HuH-7 (cell line): ENCODE measurements at regions not wholly inside any gene's neighbourhood (a gene's known extent, or its start where the extent isn't known, plus 50 kb on each side); places are given as distances from the start of the nearest gene placed in this dataset.

Experiments
- DNase-seq: peaks from one replicate; pipeline ENCODE4 v3.0.0; 2011; ENCODE audit warnings: low spot score

DNA sequence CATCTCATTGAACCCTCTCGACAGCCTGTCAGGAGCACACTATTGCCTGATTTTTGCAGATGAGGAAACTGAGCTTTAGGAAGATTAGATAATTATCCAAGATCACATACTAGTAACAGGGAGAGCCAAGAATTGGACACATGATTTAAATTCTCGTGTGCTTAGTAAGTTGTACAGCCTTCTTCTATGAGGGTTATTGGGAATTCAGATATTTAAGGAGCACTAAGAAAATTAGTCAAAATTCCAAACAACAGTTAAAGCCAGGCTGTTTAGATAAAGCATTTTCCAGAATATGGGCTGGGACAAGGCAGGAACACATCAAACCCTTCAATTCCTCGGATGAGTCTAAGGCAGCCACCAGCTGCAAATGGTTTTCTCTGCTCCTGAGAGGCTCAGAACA is 148.8 kb downstream of the TMEM30B start:
- no peak for DNase-seq

GRCh38 chr14:61130512-61131260 is 149.6 kb downstream of the SLC38A6 start:
- DNase-seq: no peak

- DNase-seq: no peak
Measured at GRCh38 chr14:61129168-61129745, 148.2 kb downstream of the SLC38A6 start.

DNA sequence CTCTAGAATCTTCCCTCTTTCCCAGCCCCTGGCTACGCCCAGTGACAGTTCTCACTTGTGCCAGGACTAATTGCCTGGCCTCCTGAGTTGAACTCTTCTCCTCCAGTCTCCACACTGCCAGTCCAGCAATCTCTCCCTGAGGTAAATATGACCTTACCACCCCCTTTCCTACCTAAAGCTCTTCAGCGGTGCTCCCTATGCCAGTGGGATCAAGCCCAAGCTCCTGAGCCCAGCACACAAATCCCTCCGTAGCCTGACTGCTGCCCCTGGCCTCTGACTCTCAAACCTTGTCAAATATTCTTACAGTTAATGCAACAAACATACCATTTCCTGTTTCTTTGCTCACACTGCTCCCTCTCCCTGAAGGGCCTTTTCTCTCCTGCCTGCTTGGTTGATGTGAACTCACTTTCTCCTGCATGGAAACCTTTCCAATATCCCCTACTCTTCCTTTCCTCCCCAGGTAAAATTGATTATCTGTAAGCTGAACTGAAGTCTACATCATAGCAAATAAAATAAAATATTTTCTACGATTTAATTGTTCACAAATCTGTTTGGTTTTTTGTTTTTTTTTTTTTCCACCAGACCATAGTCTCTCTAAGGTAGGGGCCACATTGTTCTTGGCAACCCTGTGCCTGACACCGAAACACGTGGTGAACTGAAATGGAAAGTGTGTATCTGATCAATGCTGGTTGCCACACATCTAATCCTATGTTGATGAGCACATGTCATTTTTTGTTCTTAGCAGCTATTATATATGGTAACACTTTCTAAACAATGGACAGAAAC is 147.5 kb downstream of the SLC38A6 start:
- no peak for DNase-seq

GRCh38 chr14:61126603-61127498 is 145.8 kb downstream of the SLC38A6 start:
- no peak for DNase-seq

- DNase-seq: no peak
Measured at GRCh38 chr14:61125867-61126572, 145.0 kb downstream of the SLC38A6 start.

- DNase-seq: no peak
Measured at GRCh38 chr14:61125041-61125866, 144.2 kb downstream of the SLC38A6 start.

GRCh38 chr14:61122862-61123261 is 141.8 kb downstream of the SLC38A6 start:
- DNase-seq: no peak

DNA sequence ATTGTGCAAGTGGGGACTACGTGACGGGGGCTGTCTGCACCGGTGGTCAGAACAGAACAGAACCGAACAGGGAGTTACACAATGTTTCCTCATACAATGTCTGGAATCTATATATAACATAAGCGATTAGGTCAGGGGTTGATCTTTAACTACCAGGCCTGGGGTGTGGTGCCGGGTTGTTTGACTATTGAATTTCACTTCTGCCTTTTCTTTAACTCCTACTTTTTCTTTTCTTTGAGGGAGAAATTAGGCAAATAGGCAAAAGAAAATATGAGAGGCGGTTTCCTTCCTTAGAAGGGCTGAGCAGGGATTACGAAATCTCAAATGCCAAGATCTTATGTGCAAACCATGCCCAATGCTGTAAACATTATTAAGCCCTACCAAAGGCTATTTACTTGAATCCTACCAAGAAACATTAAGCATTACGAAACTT is 140.3 kb downstream of the SLC38A6 start:
- DNase-seq: no peak

DNA sequence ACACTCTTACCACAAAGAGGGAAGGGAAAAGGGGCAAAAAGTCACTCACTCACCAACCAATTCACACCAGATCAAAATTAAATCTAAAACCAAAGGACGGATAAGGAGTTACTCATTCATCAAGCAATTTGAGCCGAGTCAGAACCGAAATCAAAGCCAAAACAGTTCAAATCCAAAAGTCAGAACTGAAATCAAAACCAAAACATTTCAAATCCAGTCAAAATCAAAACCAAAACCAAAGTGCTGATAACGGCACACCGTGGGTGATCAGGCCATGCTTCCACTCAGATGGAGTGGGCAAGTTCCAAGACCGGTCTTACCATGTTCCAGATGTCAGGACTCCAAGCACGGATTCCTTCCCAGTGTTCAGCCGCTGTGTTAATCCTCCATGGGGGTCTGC is 139.5 kb downstream of the SLC38A6 start:
- no peak for DNase-seq

DNA sequence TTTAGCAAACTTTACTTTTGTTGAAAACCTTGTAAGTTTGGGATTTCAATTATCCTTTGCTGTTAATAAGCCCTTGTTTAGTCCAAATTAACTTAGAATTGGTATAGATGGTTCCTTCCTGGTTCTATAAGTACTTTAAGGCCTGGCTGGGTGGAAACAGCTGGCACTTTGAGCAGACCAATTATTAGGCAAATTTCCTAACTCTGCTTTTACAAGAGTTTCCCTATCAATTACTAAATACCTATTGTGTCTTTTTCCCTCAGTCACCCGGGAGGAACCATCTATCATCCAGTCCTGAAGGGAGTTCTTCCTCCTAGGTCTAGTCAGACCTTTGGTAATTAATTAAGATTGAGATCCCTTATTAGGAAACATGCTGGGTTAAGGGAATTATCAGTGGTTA is 138.0 kb downstream of the SLC38A6 start:
- no peak for DNase-seq

DNA sequence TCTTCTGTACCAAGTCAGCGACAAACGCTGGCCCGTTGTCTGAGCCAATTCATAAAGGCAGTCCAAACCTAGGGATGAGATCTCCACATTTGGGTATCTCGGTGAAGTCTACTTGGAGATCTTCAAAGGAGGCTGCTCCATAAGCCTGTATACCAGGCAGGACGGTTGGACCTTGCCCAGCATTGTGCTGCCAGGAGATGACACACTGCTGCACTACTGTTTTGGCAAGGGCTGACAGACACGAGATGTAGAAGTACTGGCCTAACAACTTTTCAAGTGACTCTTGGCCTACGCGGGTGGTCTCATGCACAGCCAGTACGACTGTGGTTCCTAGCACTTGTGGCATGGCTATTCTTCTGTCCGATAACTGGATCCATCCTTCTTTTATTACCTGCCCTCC is 135.3 kb downstream of the SLC38A6 start:
- DNase-seq: no peak

DNA sequence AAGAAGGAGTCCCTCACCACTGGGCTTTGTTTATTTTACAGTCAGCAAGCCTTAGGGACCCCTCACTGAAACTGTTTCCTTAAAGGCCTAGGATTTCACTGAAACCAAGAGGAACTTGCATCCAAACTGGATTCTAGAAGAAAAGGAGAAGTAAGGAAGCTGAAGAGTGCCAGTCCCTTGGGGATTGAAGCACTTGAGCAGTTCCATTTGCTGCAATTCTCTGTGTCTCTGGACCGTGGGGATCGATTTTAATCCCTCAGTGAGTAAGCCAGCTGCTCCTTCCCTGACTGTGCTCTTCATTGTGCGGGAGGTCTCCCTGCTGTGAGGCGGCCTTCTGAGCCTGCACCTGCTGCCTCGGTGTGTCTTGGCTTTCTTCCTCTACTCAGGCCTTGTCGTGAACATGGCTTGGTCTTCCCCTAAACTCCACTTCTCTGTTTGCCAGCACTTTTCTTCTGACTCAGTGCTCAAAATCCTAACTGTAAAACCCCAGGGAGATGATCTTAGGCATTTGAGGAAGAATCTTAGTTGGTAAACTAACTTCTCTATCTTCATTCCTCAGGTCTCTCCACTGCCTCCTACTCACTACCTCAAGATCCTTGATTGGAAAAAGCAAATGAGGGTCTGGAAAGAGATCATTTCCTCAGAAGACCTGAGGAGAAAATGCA is 132.6 kb downstream of the SLC38A6 start:
- no peak for DNase-seq

GRCh38 chr14:61112506-61112905 is 131.5 kb downstream of the SLC38A6 start:
- DNase-seq: no peak

DNA sequence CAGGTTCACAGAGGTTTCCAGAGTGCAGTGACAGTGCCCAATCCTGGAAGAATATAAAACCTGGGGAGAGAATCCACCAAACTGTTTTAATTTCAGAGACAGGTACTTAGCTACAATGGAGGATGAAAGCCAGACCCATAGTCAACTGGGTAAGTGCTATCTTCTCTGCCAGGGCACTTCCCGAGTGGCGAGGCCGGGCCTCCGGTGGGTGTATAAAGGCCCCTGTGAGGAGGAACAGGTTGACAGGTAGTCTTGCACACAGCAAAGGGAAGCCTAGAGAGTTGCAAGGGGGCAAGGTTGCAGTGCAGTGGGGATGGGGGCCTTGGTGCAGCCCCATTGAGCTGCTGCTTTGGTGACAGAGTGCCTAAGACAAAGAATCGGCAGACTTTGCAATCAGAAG is 130.7 kb downstream of the SLC38A6 start:
- DNase-seq: no peak

- no peak for DNase-seq
Measured at GRCh38 chr14:61111209-61111665, 130.2 kb downstream of the SLC38A6 start.

DNA sequence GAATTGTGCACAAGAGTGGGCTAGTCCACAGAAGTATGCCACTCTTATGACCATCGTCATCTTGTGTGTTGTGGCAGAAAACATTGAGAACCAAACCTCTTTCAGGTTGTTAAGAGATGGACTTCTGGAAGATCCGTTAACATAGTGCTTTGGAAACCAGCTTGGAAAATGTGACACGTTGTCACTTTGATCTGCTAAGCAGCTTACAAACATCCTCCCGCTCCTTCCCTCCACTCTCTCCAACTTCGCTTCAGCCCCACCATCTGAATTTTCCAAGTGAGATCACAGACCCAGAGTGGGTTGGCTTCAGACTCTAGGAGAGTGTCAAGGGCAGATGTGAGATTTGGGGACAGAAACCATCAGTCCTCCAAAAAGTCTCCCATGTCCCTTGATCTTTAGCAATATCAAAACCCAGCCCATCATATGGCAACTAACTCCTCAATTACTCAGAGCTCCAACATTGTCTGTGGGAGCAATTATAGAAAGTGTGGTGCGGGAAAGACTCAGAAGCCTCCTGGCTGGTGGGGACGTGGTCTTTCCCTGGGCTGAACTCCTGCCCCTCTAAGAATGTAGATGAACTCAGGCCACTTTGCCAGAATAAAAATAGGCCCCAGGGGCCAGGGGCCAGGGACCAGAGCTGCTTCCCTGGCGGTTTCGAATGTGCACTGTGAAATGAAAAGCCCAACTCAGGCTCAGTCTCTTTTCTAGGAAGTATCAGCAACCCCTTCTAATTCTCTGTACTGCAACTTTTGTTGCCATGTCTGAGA is 129.5 kb downstream of the SLC38A6 start:
- no peak for DNase-seq

- no peak for DNase-seq
Measured at GRCh38 chr14:61109288-61109687, 128.2 kb downstream of the SLC38A6 start.

DNA sequence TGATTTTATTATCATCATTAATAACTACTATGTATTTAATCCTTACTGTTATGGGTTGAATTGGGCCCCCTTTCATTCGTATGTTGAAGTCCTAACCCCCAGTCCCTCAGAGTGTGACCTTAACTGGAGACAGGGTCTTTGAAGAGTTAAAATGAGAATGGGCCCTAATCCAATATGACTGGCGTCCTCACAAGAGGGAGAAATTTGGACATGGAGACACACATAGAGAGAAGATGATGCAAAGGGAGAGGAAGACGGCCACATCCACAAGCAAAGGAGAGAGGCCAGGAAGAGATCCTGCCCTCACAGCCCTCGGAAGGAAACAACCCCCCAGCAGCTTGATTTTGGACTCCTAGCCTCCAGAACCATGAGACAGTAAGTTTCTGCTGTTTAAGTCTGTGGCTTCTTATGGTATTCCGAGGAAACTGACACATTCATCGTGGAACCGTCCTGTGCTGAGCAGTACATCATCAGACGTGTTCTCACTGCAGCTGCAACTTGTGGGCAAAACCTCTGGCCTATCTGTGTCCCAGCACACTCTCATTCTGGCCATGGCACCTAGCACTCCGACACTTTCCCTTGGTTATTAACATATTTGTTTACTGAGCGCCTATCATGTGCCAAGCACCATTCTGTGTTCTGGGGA is 127.6 kb downstream of the SLC38A6 start:
- no peak for DNase-seq
